ENCODE measurements at regions not wholly inside any gene's neighbourhood (a gene's known extent, or its start where the extent isn't known, plus 50 kb on each side); places are given as distances from the start of the nearest gene placed in this dataset.

DNA sequence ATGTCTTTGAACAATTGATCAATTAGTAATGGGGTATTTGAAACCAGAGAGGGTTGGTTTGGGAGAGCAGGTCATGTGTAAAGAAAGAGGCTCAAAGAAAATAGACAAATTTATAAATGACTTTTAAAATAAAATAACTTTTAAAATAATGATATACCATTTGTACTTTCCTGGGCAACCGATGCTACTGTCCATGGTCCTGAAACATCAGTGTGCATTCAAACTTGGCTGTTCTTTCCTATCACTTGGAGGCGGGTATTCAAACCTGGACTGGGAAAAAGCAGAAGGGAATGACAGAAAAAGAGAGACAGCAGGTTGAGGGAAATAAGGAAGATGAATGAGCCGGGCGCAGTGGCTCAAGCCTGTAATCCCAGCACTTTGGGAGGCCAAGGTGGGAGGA is 1446.4 kb upstream of the WWC1 start:
- Histone ChIP-seq H3K4me1 (ENCODE audit: insufficient read depth, low read length) (no peaks in the 10 kb centered on the region), H3K27ac (ENCODE audit: low read depth, low read length) (no peak overlapping the region), H3K36me3 (ENCODE audit: insufficient read depth, low read length) (no peaks in the 10 kb centered on the region), H3K79me2 (ENCODE audit: insufficient read depth, low read length) (no peaks in the 10 kb centered on the region), H3K9me3 (ENCODE audit: low read depth, low read length) (no peaks in the 10 kb centered on the region), H3K4me2 (ENCODE audit: insufficient read depth, low read length) (no peak overlapping the region), H3K4me3 (ENCODE audit: insufficient read depth, low read length) (no peak overlapping the region), H4K20me1 (ENCODE audit: insufficient read depth, low read length) (no peaks in the 10 kb centered on the region), H3K27me3 (ENCODE audit: insufficient read depth, low read length) (no peaks in the 10 kb centered on the region), H2AFZ (ENCODE audit: low read length) (no peak overlapping the region)
- DNase-seq (ENCODE audit: insufficient read length, low spot score, missing footprints) = no peak
- TF ChIP-seq, protein P1, sequence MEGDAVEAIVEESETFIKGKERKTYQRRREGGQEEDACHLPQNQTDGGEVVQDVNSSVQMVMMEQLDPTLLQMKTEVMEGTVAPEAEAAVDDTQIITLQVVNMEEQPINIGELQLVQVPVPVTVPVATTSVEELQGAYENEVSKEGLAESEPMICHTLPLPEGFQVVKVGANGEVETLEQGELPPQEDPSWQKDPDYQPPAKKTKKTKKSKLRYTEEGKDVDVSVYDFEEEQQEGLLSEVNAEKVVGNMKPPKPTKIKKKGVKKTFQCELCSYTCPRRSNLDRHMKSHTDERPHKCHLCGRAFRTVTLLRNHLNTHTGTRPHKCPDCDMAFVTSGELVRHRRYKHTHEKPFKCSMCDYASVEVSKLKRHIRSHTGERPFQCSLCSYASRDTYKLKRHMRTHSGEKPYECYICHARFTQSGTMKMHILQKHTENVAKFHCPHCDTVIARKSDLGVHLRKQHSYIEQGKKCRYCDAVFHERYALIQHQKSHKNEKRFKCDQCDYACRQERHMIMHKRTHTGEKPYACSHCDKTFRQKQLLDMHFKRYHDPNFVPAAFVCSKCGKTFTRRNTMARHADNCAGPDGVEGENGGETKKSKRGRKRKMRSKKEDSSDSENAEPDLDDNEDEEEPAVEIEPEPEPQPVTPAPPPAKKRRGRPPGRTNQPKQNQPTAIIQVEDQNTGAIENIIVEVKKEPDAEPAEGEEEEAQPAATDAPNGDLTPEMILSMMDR (IDR thresholded peaks at IDR 0.05; ENCODE audit: extremely low read depth, low read depth, low read length) = no peak

DNA sequence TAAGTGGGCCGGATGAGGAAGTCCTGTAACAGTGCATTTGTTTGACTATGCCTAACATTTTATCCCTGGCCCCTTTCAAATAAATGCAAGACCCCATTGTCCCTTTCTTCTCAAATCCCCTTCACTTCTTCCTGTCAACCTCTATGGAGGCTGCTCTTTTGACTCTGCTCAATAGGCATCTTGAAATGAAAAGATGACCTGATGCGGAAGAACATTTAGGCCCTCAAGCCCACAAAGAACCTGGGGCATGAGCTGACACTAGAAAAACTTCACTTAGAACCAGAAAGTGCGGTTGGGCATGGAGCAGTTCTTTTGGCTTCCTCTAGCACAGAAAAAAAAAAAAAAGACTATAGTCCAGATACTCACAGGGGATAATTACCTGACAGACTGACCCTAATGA is 1434.7 kb upstream of the WWC1 start:
- Histone ChIP-seq H3K9me3 (ENCODE audit: low read depth, low read length) (no peaks in the 10 kb centered on the region), H3K4me1 (ENCODE audit: insufficient read depth, low read length) (no peaks in the 10 kb centered on the region), H2AFZ (ENCODE audit: low read length) (no peak overlapping the region), H3K36me3 (ENCODE audit: insufficient read depth, low read length) (no peaks in the 10 kb centered on the region), H4K20me1 (ENCODE audit: insufficient read depth, low read length) (no peaks in the 10 kb centered on the region), H3K27me3 (ENCODE audit: insufficient read depth, low read length) (no peaks in the 10 kb centered on the region), H3K4me2 (ENCODE audit: insufficient read depth, low read length) (no peak overlapping the region), H3K27ac (ENCODE audit: low read depth, low read length) (no peak overlapping the region), H3K4me3 (ENCODE audit: insufficient read depth, low read length) (no peak overlapping the region), H3K79me2 (ENCODE audit: insufficient read depth, low read length) (no peaks in the 10 kb centered on the region)
- no peak for DNase-seq (ENCODE audit: insufficient read length, low spot score, missing footprints)
- TF ChIP-seq, protein P1 (IDR thresholded peaks at IDR 0.05; ENCODE audit: extremely low read depth, low read depth, low read length) = no peak

- Histone ChIP-seq H3K9me3 (ENCODE audit: low read depth, low read length) (no peaks in the 10 kb centered on the region), H3K4me1 (ENCODE audit: insufficient read depth, low read length) (no peaks in the 10 kb centered on the region), H3K27me3 (ENCODE audit: insufficient read depth, low read length) (no peaks in the 10 kb centered on the region), H3K79me2 (ENCODE audit: insufficient read depth, low read length) (no peaks in the 10 kb centered on the region), H4K20me1 (ENCODE audit: insufficient read depth, low read length) (no peaks in the 10 kb centered on the region), H3K36me3 (ENCODE audit: insufficient read depth, low read length) (no peaks in the 10 kb centered on the region), H3K4me3 (ENCODE audit: insufficient read depth, low read length) (no peak overlapping the region), H2AFZ (ENCODE audit: low read length) (no peak overlapping the region), H3K27ac (ENCODE audit: low read depth, low read length) (no peak overlapping the region), H3K4me2 (ENCODE audit: insufficient read depth, low read length) (no peak overlapping the region)
- TF ChIP-seq, protein P1 (IDR thresholded peaks at IDR 0.05; ENCODE audit: extremely low read depth, low read depth, low read length) = no peak
- DNase-seq (ENCODE audit: insufficient read length, low spot score, missing footprints) = no peak
Measured at GRCh38 chr5:166860426-166860825, 1431.0 kb upstream of the WWC1 start.

- no peaks in the 10 kb centered on the region for H3K9me3 ChIP-seq (ENCODE audit: low read depth, low read length)
- TF ChIP-seq, protein P1 (IDR thresholded peaks at IDR 0.05; ENCODE audit: extremely low read depth, low read depth, low read length) = no peak
- H3K79me2 ChIP-seq (ENCODE audit: insufficient read depth, low read length) = no peaks in the 10 kb centered on the region
- no peaks in the 10 kb centered on the region for H3K27me3 ChIP-seq (ENCODE audit: insufficient read depth, low read length)
- no peak overlapping the region for H3K4me2 ChIP-seq (ENCODE audit: insufficient read depth, low read length)
- no peak overlapping the region for H3K4me3 ChIP-seq (ENCODE audit: insufficient read depth, low read length)
- no peak for DNase-seq (ENCODE audit: insufficient read length, low spot score, missing footprints)
- H3K27ac ChIP-seq (ENCODE audit: low read depth, low read length) = no peak overlapping the region
- no peaks in the 10 kb centered on the region for H4K20me1 ChIP-seq (ENCODE audit: insufficient read depth, low read length)
- H2AFZ ChIP-seq (ENCODE audit: low read length) = no peak overlapping the region
- H3K4me1 ChIP-seq (ENCODE audit: insufficient read depth, low read length) = no peaks in the 10 kb centered on the region
- no peaks in the 10 kb centered on the region for H3K36me3 ChIP-seq (ENCODE audit: insufficient read depth, low read length)
Measured at GRCh38 chr5:166862581-166862980, 1428.9 kb upstream of the WWC1 start.
